Forelimb muscle (tissue), 1 donor: ENCODE measurements at regions not wholly inside any gene's neighbourhood (a gene's known extent, or its start where the extent isn't known, plus 50 kb on each side); places are given as distances from the start of the nearest gene placed in this dataset.

Source experiments
- DNase-seq: peaks from one replicate; pipeline ENCODE4 v3.0.0-alpha.2; 2013; ENCODE audit warnings: low read depth

GRCh38 chr7:114856625-114857024, 65.3 kb upstream of the MDFIC start:
- DNase-seq = no peak

GRCh38 chr7:114857605-114858004, 64.3 kb upstream of the MDFIC start:
- no peak for DNase-seq

- DNase-seq = no peak
Measured at GRCh38 chr7:114859477-114859876, 62.4 kb upstream of the MDFIC start.

- no peak for DNase-seq
Measured at GRCh38 chr7:114860206-114860605, 61.7 kb upstream of the MDFIC start.

GRCh38 chr7:114862406-114862805, 59.5 kb upstream of the MDFIC start:
- no peak for DNase-seq

- DNase-seq = no peak
Measured at GRCh38 chr7:114864278-114864677, 57.6 kb upstream of the MDFIC start.

GRCh38 chr7:114865564-114865963, 56.3 kb upstream of the MDFIC start:
- DNase-seq = no peak
